OCI-LY7 (cell line): ENCODE measurements at regions not wholly inside any gene's neighbourhood (a gene's known extent, or its start where the extent isn't known, plus 50 kb on each side); places are given as distances from the start of the nearest gene placed in this dataset.

ENCODE experiments used
- BruUV-seq: library from RNA; stranded (reverse); fragments of 400-500 nt; replicated peaks from 2 replicates; lab custom pipeline; 2021; lab: Mats Ljungman, UMichigan
- CTCF ChIA-PET: fragments of 300-600 bp; sonication (Branson Sonifier 250); formaldehyde crosslinking; loops from one replicate; lab custom pipeline; 2022; ENCODE audit warnings: antibody characterized with exemption; ENCODE audit not compliant: unreplicated experiment; lab: Charles Lee
- POLR2A ChIA-PET: fragments of 300-600 bp; sonication (Branson Sonifier 250); formaldehyde crosslinking; loops from one replicate; lab custom pipeline; 2022; ENCODE audit warnings: antibody characterized with exemption; lab: Charles Lee
- DNase-seq: peaks from one replicate; pipeline ENCODE4 v3.0.0-alpha.2; 2015; ENCODE audit warnings: low spot score
- H2AFZ ChIP-seq: fragments of 200-600 bp; sonication (generic), shearing (Covaris generic); 2 replicates; pipeline ENCODE4 v1.6.1; 2014; ENCODE audit warnings: mild to moderate bottlenecking, antibody characterized with exemption, low read length, moderate library complexity
- H3K27ac ChIP-seq: fragments of 200-600 bp; sonication (generic); 2 replicates; pipeline ENCODE4 v1.5.1; 2014; ENCODE audit warnings: mixed run types, low read depth, mild to moderate bottlenecking, moderate library complexity, low read length, inconsistent platforms; ENCODE audit not compliant: poor library complexity, severe bottlenecking
- H3K36me3 ChIP-seq: fragments of 200-600 bp; sonication (generic); 2 replicates; pipeline ENCODE4 v1.6.1; 2014; ENCODE audit warnings: mild to moderate bottlenecking, antibody characterized with exemption, low read length, moderate library complexity, mixed read lengths; ENCODE audit not compliant: insufficient read depth
- H3K4me1 ChIP-seq: fragments of 200-600 bp; sonication (generic); 2 replicates; pipeline ENCODE4 v1.5.1; 2014; ENCODE audit warnings: mild to moderate bottlenecking, low read length; ENCODE audit not compliant: insufficient read depth, poor library complexity, severe bottlenecking
- H3K4me2 ChIP-seq: fragments of 200-600 bp; sonication (generic); 2 replicates; pipeline ENCODE4 v1.6.1; 2014; ENCODE audit warnings: mild to moderate bottlenecking, low read length
- H3K4me3 ChIP-seq: fragments of 200-600 bp; sonication (generic); 2 replicates; pipeline ENCODE4 v1.5.1; 2014; ENCODE audit warnings: mild to moderate bottlenecking, low read depth, low read length; ENCODE audit not compliant: poor library complexity, severe bottlenecking
- H3K79me2 ChIP-seq: fragments of 200-600 bp; sonication (generic); 2 replicates; pipeline ENCODE4 v1.6.1; 2016; ENCODE audit warnings: low read depth, mild to moderate bottlenecking, low read length, moderate library complexity, mixed read lengths; ENCODE audit not compliant: insufficient read depth
- H3K9me2 ChIP-seq: fragments of 200-600 bp; sonication (generic); 2 replicates; pipeline ENCODE4 v1.6.1; 2016; ENCODE audit warnings: mild to moderate bottlenecking, low read length, mixed read lengths; ENCODE audit not compliant: insufficient read depth
- H3K9me3 ChIP-seq: fragments of 200-600 bp; sonication (generic); 2 replicates; pipeline ENCODE4 v1.6.1; 2014; ENCODE audit warnings: mild to moderate bottlenecking, mixed run types, low read length, mixed read lengths
- H4K20me1 ChIP-seq: fragments of 200-600 bp; sonication (generic); 2 replicates; pipeline ENCODE4 v1.6.1; 2014; ENCODE audit warnings: mild to moderate bottlenecking, antibody characterized with exemption, low read length, moderate library complexity, mixed read lengths; ENCODE audit not compliant: insufficient read depth
- CTCF ChIP-seq: fragments of 200-600 bp; sonication (generic); conservative IDR thresholded peaks from 2 replicates; pipeline ENCODE4 v1.5.1; 2014; ENCODE audit warnings: mild to moderate bottlenecking, antibody characterized with exemption, low read length, moderate library complexity, mixed read lengths
- EZH2phosphoT487 ChIP-seq: fragments of 200-600 bp; sonication (generic); IDR thresholded peaks from 2 replicates; pipeline ENCODE4 v1.6.1; 2018; ENCODE audit warnings: low read depth, borderline replicate concordance, mild to moderate bottlenecking, mixed run types, antibody characterized with exemption, low read length, moderate library complexity, mixed read lengths
- intact Hi-C: fragments of 100-400 bp; cut with micrococcal nuclease; formaldehyde crosslinking; loops from one replicate; pipeline ENCODE4 v1.10.0; 2022; ENCODE audit not compliant: unreplicated experiment

- peak overlapping the region; percentile 43 for H2AFZ ChIP-seq
- H3K9me3 ChIP-seq, result no peaks in the 10 kb centered on the region
- ChIA-PET CTCF (no interaction called here), POLR2A (no interaction called here)
- H3K27ac ChIP-seq, result no peak overlapping the region
- H3K79me2 ChIP-seq, result no peaks in the 10 kb centered on the region
- peaks cover 28% of the 10 kb centered on the region for H3K4me1 ChIP-seq
- H3K36me3 ChIP-seq, result no peaks in the 10 kb centered on the region
- TF ChIP-seq EZH2phosphoT487 (no peak), CTCF (no peak)
- H3K9me2 ChIP-seq, result no peaks in the 10 kb centered on the region
- no peak for DNase-seq
- H3K4me2 ChIP-seq, result peak overlapping the region; percentile 57
- BruUV-seq, result no TSS peak
- no peaks in the 10 kb centered on the region for H4K20me1 ChIP-seq
- intact Hi-C loops, result no loop called here
- peak overlapping the region; percentile 46 for H3K4me3 ChIP-seq
Measured at GRCh38 chr19:41521931-41522555, 53.9 kb upstream of the CEACAM21 start.

- peaks cover 8% of the 10 kb centered on the region; the same call in 1 of the 2 replicates for H3K9me3 ChIP-seq
- no peaks in the 10 kb centered on the region for H3K9me2 ChIP-seq
- no peak overlapping the region for H3K4me2 ChIP-seq
- TF ChIP-seq CTCF (no peak), EZH2phosphoT487 (no peak)
- H3K4me3 ChIP-seq, result no peak overlapping the region
- peaks cover 53% of the 10 kb centered on the region for H3K4me1 ChIP-seq
- ChIA-PET POLR2A (interaction anchor here (0.6 to 1.4 kb wide), 2 partner anchors 29 to 40 kb away, joined by 3 to 4 read pairs; no protein-coding TSS in a partner anchor), CTCF (no interaction called here)
- no peaks in the 10 kb centered on the region for H3K79me2 ChIP-seq
- no peak overlapping the region for H2AFZ ChIP-seq
- no peaks in the 10 kb centered on the region for H3K36me3 ChIP-seq
- H4K20me1 ChIP-seq, result no peaks in the 10 kb centered on the region
- no TSS peak for BruUV-seq
- no peak for DNase-seq
- no peak overlapping the region for H3K27ac ChIP-seq
- intact Hi-C loops, result no loop called here
Measured at GRCh38 chr19:41525989-41526388, 50.0 kb upstream of the CEACAM21 start.
